ENCODE measurements at regions not wholly inside any gene's neighbourhood (a gene's known extent, or its start where the extent isn't known, plus 50 kb on each side); places are given as distances from the start of the nearest gene placed in this dataset.

DNA sequence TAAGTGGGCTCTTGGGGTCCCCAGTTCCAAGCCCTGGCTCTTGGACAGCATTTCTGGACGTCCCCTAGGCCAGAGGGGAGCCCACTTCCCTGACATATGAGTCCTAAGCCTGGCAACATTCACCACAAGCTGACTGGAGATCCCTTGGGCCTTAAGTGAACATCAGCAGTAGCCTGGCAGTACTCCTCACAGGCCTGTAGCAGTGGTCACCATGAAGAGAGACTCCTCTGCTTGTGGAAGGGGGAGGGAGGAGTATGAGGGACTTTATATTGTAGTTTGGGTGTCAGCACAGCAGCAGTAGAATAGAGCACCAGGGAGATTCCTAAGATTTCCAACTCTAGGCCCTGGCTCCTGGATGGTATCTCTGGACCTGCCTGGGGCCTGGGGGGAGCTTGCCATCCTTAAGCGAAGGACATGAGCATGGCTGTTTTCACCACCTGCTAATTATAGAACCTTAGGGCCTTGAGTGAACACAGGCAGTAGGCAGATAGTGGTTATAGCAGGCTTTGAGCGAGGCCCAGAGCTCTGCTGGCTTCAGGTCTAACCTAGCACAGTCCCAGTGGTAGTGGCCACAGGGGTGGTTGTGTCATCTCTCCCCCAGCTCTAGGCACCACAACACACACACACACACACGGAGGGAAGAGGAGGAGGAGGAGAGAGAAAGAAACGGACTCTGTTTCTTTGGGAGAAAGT is 71.4 kb upstream of the APOBEC4 start:
- TF ChIP-seq, protein P1, sequence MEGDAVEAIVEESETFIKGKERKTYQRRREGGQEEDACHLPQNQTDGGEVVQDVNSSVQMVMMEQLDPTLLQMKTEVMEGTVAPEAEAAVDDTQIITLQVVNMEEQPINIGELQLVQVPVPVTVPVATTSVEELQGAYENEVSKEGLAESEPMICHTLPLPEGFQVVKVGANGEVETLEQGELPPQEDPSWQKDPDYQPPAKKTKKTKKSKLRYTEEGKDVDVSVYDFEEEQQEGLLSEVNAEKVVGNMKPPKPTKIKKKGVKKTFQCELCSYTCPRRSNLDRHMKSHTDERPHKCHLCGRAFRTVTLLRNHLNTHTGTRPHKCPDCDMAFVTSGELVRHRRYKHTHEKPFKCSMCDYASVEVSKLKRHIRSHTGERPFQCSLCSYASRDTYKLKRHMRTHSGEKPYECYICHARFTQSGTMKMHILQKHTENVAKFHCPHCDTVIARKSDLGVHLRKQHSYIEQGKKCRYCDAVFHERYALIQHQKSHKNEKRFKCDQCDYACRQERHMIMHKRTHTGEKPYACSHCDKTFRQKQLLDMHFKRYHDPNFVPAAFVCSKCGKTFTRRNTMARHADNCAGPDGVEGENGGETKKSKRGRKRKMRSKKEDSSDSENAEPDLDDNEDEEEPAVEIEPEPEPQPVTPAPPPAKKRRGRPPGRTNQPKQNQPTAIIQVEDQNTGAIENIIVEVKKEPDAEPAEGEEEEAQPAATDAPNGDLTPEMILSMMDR (IDR thresholded peaks at IDR 0.05), result no peak
- TF ChIP-seq POLR2A (IDR thresholded peaks at IDR 0.05) (no peak), POLR2AphosphoS5 (IDR thresholded peaks at IDR 0.05) (no peak), EP300 (IDR thresholded peaks at IDR 0.05) (no peak)
